Endometrial microvascular endothelial cells (primary cell): ENCODE measurements at regions not wholly inside any gene's neighbourhood (a gene's known extent, or its start where the extent isn't known, plus 50 kb on each side); places are given as distances from the start of the nearest gene placed in this dataset.

Experiments used
- in situ Hi-C: cut with HindIII; loops from 2 replicates; pipeline ENCODE4 v1.10.0; 2017; ENCODE audit warnings: low sequenced_read_pairs, low pct_unique_long_range_greater_than_20kb; ENCODE audit errors: inconsistent ontology term

GRCh38 chr14:82070040-82070439 lies 536.4 kb upstream of the SEL1L start:
- in situ Hi-C loops: no loop called here

- in situ Hi-C loops: no loop called here
Observed at GRCh38 chr14:82070753-82071152, 537.1 kb upstream of the SEL1L start.

GRCh38 chr14:82073547-82073946 lies 539.9 kb upstream of the SEL1L start:
- in situ Hi-C loops: no loop called here

GRCh38 chr14:82075566-82075965 lies 541.9 kb upstream of the SEL1L start:
- in situ Hi-C loops: no loop called here

GRCh38 chr14:82079553-82079952 lies 545.9 kb upstream of the SEL1L start:
- in situ Hi-C loops: no loop called here

- in situ Hi-C loops: no loop called here
Observed at GRCh38 chr14:82080370-82080769, 546.7 kb upstream of the SEL1L start.

GRCh38 chr14:82084813-82085212 lies 551.2 kb upstream of the SEL1L start:
- in situ Hi-C loops: no loop called here

GRCh38 chr14:82091097-82091496 lies 557.4 kb upstream of the SEL1L start:
- in situ Hi-C loops: no loop called here

GRCh38 chr14:82094829-82095345 lies 561.2 kb upstream of the SEL1L start:
- in situ Hi-C loops: no loop called here

GRCh38 chr14:82104013-82104412 lies 570.4 kb upstream of the SEL1L start:
- in situ Hi-C loops: no loop called here

GRCh38 chr14:82112210-82112839 lies 578.7 kb upstream of the SEL1L start:
- in situ Hi-C loops: no loop called here

GRCh38 chr14:82113007-82113406 lies 579.4 kb upstream of the SEL1L start:
- in situ Hi-C loops: no loop called here

- in situ Hi-C loops: no loop called here
Observed at GRCh38 chr14:82113710-82114109, 580.1 kb upstream of the SEL1L start.

- in situ Hi-C loops: no loop called here
Observed at GRCh38 chr14:82116721-82117120, 583.1 kb upstream of the SEL1L start.

- in situ Hi-C loops: no loop called here
Observed at GRCh38 chr14:82122655-82123054, 589.0 kb upstream of the SEL1L start.

- in situ Hi-C loops: no loop called here
Observed at GRCh38 chr14:82124511-82124910, 590.9 kb upstream of the SEL1L start.

GRCh38 chr14:82126006-82126405 lies 592.4 kb upstream of the SEL1L start:
- in situ Hi-C loops: no loop called here

- in situ Hi-C loops: no loop called here
Observed at GRCh38 chr14:82134411-82134810, 600.8 kb upstream of the SEL1L start.

GRCh38 chr14:82138431-82138830 lies 604.8 kb upstream of the SEL1L start:
- in situ Hi-C loops: no loop called here

- in situ Hi-C loops: no loop called here
Observed at GRCh38 chr14:82146846-82147245, 613.2 kb upstream of the SEL1L start.

GRCh38 chr14:82153689-82154088 lies 620.0 kb upstream of the SEL1L start:
- in situ Hi-C loops: no loop called here
